Thoracic aorta (tissue), 2 donors: ENCODE measurements at regions not wholly inside any gene's neighbourhood (a gene's known extent, or its start where the extent isn't known, plus 50 kb on each side); places are given as distances from the start of the nearest gene placed in this dataset.
A peak's percentile ranks its signal among the peaks of the same experiment; 100 is the strongest.

Source experiments
- ATAC-seq: fragments of 150-250 bp; one replicate; pipeline ENCODE4 v1.8.0; 2017; ENCODE audit warnings: low read depth; ENCODE audit not compliant: insufficient number of reproducible peaks, low FRiP score
- DNase-seq: peaks from one replicate; pipeline ENCODE4 v3.0.0-alpha.2; 2020; ENCODE audit warnings: low spot score
- H3K27ac ChIP-seq, 2 donors: fragments of 200-600 bp; sonication (generic); 1 replicate in 1 of 2; 2 replicates in 1 of 2; pipeline ENCODE4 v1.5.1; 2016; ENCODE audit warnings: mild to moderate bottlenecking in 2 of 2, moderate library complexity in 2 of 2
- H3K27me3 ChIP-seq: fragments of 200-600 bp; sonication (generic); replicated peaks from 2 replicates; pipeline ENCODE4 v1.6.0; 2016; ENCODE audit warnings: mild to moderate bottlenecking; ENCODE audit not compliant: insufficient read depth
- H3K36me3 ChIP-seq: fragments of 200-600 bp; sonication (generic); one replicate; pipeline ENCODE4 v1.5.1; 2016
- H3K4me1 ChIP-seq, 2 donors: fragments of 200-600 bp; sonication (generic); 1 replicate in 1 of 2; 2 replicates in 1 of 2; pipeline versions ENCODE4 v1.5.1 to v1.6.0; 2016; ENCODE audit warnings: low read depth in 2 of 2, mild to moderate bottlenecking in 1 of 2; ENCODE audit not compliant: control insufficient read depth in 1 of 2
- H3K4me3 ChIP-seq: fragments of 200-600 bp; sonication (generic); 2 replicates; pipeline ENCODE4 v1.5.1; 2016; ENCODE audit warnings: mild to moderate bottlenecking
- H3K9me3 ChIP-seq: fragments of 200-600 bp; sonication (generic); 2 replicates; pipeline ENCODE4 v1.5.1; 2016
- TF ChIP-seq, protein P1 (sequence below): fragments of 200-600 bp; sonication (generic); IDR thresholded peaks from one replicate; pipeline ENCODE4 v1.5.1; 2019; ENCODE audit warnings: antibody characterized with exemption

DNA sequence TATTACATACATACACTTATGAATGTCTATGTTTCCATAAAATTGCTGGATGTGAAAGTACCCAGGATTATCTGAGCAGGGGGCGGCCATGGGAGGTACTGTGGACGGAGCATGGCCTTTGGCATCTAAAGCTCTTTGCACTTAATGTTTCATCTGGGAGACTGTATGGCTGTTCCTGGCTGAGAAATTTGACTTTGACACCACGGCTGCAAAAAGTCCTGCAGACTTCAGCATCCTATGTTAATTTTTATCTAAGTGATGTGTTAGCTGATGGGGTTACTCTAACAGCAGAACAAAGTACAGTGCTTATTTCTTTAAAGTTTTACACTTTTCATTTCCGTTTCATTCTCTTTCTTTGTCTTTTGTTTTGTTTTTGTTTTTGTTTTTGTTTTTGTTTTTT is 139.8 kb upstream of the STX18 start:
- DNase-seq (no peak), ATAC-seq (no peak)
- no peaks in the 10 kb centered on the region for H3K27me3 ChIP-seq
- no peaks in the 10 kb centered on the region for H3K9me3 ChIP-seq
- H3K4me1 ChIP-seq, result peaks cover 0 to 5% of the 10 kb centered on the region in 2 donors
- TF ChIP-seq, protein P1, sequence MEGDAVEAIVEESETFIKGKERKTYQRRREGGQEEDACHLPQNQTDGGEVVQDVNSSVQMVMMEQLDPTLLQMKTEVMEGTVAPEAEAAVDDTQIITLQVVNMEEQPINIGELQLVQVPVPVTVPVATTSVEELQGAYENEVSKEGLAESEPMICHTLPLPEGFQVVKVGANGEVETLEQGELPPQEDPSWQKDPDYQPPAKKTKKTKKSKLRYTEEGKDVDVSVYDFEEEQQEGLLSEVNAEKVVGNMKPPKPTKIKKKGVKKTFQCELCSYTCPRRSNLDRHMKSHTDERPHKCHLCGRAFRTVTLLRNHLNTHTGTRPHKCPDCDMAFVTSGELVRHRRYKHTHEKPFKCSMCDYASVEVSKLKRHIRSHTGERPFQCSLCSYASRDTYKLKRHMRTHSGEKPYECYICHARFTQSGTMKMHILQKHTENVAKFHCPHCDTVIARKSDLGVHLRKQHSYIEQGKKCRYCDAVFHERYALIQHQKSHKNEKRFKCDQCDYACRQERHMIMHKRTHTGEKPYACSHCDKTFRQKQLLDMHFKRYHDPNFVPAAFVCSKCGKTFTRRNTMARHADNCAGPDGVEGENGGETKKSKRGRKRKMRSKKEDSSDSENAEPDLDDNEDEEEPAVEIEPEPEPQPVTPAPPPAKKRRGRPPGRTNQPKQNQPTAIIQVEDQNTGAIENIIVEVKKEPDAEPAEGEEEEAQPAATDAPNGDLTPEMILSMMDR, result no peak
- no peak overlapping the region for H3K27ac ChIP-seq
- no peaks in the 10 kb centered on the region for H3K36me3 ChIP-seq
- no peak overlapping the region for H3K4me3 ChIP-seq

DNA sequence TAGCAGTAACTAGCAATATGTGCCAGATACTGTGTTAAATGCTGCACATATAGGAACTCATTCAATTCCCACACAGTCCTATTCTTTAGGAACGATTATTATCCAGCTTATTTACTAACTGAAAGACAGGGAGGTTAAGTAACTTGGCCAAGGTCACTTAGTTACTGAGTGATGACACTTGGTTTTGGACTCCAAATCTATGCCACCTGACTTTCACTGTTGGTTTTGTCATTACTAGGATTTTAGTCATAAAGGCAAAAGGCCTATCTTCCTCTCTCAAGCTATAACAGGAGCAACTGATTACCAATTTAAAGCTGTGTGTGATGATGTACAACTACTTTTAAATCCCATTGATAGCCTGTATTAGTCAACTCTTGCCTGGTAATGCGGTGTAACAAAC is 138.9 kb upstream of the STX18 start:
- TF ChIP-seq, protein P1, result no peak
- Histone ChIP-seq H3K27ac (no peak overlapping the region), H3K9me3 (no peaks in the 10 kb centered on the region), H3K4me3 (no peak overlapping the region), H3K36me3 (no peaks in the 10 kb centered on the region), H3K27me3 (no peaks in the 10 kb centered on the region), H3K4me1 (peaks cover 0 to 5% of the 10 kb centered on the region in 2 donors)
- no peak for DNase-seq
- ATAC-seq, result no peak

DNA sequence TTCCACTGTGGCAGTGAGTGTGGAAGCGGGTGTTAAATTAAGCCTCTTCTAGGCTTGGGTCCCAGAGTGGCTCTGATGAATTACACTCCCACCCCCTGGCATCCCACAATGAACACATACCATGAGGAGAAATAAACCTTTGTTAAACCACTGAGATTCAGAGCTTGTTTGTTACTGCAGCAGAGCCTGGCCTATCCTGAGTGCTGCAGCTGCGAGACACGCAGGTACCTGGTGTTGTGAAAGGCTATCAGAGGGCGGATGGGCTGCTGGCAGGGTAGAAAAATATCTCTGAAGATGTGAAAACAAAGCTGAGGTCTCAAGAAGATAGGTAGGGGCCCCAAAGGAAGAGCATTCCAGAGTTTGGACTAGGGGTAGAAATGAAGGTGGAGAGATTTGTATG is 138.4 kb upstream of the STX18 start:
- DNase-seq (no peak), ATAC-seq (no peak)
- no peak overlapping the region for H3K27ac ChIP-seq
- H3K9me3 ChIP-seq, result no peaks in the 10 kb centered on the region
- no peaks in the 10 kb centered on the region for H3K27me3 ChIP-seq
- no peaks in the 10 kb centered on the region for H3K36me3 ChIP-seq
- TF ChIP-seq, protein P1, result no peak
- H3K4me3 ChIP-seq, result no peak overlapping the region
- H3K4me1 ChIP-seq, result peaks cover 0 to 5% of the 10 kb centered on the region in 2 donors

DNA sequence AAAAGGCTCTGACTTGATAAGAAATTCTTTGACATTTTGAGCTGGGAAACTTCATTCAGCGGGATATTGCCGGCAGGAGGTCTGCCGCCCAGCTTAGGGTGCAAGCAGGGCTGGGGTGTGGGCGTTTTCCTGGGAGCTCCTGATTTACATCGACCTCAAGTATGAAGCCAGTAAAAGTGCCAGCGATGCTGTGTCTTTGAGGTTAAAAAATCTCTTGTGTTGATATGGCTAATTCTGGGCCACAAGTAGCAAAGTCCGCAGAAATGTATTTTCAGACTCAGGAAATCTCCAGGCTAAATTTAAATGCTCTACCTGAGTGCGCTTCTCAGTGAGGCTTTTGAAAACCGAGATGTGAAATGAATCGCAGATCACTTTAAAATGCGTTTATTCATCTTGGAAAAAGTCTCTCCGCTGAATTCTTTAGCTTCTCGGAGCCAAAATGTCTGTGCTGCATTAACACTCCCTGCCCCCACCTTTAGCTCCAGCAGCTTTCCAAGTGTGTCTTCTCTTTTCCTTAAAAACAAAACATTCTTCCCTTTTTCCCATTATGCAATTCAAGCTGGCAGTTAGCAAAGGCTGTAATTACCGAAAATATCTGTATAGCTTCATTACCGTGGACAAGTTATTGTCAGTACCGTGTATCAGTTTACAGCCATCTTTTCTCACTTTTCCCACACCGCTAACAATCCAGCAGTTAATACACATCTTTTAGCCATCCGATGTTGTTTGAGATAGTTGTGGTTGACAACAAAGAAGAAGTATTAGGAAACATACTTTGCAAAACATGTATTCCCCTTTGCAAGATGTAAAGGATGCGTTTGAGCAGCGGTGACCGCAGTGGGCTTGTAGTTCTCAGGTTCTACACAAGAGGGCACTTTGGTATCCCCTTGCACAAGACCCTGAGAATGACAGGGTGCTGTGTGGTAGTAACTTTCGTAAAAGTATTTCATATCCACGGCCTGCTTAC is 136.0 kb upstream of the STX18 start:
- no peaks in the 10 kb centered on the region for H3K36me3 ChIP-seq
- DNase-seq (no peak), ATAC-seq (no peak)
- no peaks in the 10 kb centered on the region for H3K27me3 ChIP-seq
- no peaks in the 10 kb centered on the region for H3K9me3 ChIP-seq
- H3K4me3 ChIP-seq, result peak overlapping the region; percentile 22
- H3K27ac ChIP-seq, result no peak overlapping the region
- peaks cover 0 to 5% of the 10 kb centered on the region in 2 donors for H3K4me1 ChIP-seq
- TF ChIP-seq, protein P1, result peak; percentile 24

DNA sequence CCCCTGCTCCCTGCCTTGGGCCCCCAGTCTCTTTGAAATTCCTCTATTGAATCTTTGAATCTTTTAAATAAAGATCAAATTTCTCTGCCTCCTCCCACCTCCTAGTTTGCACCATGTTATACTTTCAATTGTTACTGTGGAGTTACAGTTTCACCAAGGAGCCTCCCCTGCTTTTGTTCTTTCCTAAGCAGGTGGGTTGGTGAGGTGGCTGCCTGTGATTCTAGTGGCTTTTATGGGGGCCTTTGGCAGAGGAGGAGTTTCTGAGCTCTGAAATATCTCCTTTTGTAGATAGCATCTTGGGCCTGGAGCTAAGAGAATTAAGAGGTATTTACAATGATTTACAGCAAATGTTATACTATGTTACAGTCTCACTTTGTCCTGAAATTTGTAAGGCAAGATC is 133.8 kb upstream of the STX18 start:
- DNase-seq (no peak), ATAC-seq (no peak)
- TF ChIP-seq, protein P1, result no peak
- Histone ChIP-seq H3K27ac (no peak overlapping the region), H3K4me1 (peaks cover 0 to 5% of the 10 kb centered on the region in 2 donors), H3K36me3 (no peaks in the 10 kb centered on the region), H3K27me3 (no peaks in the 10 kb centered on the region), H3K9me3 (no peaks in the 10 kb centered on the region), H3K4me3 (no peak overlapping the region)
